ENCODE measurements at regions not wholly inside any gene's neighbourhood (a gene's known extent, or its start where the extent isn't known, plus 50 kb on each side); places are given as distances from the start of the nearest gene placed in this dataset.

DNA sequence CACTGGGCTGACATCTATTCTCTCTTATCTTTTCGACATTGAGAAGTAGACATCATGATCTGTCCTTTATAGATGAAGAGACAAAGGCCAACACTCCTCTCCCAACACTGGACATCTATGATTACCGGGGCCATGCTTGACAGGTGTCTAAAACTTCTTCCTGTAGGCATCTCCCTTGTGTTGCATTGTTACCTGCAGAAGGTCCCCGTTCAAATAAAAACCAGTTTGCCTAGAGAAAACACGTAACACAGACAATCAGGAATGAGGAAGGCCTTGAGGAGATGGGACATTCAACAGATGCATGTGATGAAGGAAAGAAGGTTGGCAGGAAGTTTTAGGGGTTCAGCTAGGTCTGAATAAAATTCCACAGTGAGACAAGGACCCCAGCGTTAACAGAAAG, 70.8 kb upstream of the ST8SIA3 start:
- TF ChIP-seq, protein P1, sequence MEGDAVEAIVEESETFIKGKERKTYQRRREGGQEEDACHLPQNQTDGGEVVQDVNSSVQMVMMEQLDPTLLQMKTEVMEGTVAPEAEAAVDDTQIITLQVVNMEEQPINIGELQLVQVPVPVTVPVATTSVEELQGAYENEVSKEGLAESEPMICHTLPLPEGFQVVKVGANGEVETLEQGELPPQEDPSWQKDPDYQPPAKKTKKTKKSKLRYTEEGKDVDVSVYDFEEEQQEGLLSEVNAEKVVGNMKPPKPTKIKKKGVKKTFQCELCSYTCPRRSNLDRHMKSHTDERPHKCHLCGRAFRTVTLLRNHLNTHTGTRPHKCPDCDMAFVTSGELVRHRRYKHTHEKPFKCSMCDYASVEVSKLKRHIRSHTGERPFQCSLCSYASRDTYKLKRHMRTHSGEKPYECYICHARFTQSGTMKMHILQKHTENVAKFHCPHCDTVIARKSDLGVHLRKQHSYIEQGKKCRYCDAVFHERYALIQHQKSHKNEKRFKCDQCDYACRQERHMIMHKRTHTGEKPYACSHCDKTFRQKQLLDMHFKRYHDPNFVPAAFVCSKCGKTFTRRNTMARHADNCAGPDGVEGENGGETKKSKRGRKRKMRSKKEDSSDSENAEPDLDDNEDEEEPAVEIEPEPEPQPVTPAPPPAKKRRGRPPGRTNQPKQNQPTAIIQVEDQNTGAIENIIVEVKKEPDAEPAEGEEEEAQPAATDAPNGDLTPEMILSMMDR (IDR thresholded peaks at IDR 0.05): no peak
- TF ChIP-seq POLR2A (IDR thresholded peaks at IDR 0.05) (no peak), POLR2AphosphoS5 (IDR thresholded peaks at IDR 0.05) (no peak)
